Mammary epithelial cell (primary cell): ENCODE measurements at regions not wholly inside any gene's neighbourhood (a gene's known extent, or its start where the extent isn't known, plus 50 kb on each side); places are given as distances from the start of the nearest gene placed in this dataset.

Experiments
- EZH2 ChIP-seq: IDR thresholded peaks from 2 replicates; pipeline ENCODE4 v1.6.1; 2012; ENCODE audit warnings: low read length, inconsistent platforms, borderline replicate concordance
- TF ChIP-seq, protein P1 (sequence below), 2 donors: IDR thresholded peaks in 1 of 2; conservative IDR thresholded peaks in 1 of 2; 2 replicates each; pipeline ENCODE4 v1.5.1; 2011 to 2012; ENCODE audit warnings: inconsistent platforms in 2 of 2, low read length in 2 of 2, mild to moderate bottlenecking in 2 of 2, control low read depth in 1 of 2, low read depth in 1 of 2; ENCODE audit not compliant: insufficient read depth in 1 of 2; ENCODE audit errors: extremely low read depth in 1 of 2

DNA sequence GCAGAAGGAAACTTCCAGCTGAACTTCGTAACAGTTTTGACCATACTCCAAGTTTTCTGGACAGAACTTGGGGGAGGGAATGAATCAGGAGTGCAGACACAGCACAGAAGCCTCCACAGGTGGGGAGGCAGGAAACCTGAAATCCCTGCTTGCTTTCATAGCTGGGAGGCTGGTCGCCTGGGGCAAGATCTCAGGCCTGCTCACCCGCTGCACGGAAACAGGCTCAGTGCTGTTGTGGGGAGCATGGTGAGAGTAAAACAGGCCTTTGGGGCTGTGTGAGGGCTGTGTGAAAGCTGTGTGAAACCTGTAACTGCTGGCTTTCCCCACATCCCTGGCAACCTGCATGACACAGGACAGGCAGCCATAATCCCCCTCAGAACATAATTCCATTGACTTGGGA, 85.2 kb upstream of the UFL1 start:
- TF ChIP-seq, protein P1, sequence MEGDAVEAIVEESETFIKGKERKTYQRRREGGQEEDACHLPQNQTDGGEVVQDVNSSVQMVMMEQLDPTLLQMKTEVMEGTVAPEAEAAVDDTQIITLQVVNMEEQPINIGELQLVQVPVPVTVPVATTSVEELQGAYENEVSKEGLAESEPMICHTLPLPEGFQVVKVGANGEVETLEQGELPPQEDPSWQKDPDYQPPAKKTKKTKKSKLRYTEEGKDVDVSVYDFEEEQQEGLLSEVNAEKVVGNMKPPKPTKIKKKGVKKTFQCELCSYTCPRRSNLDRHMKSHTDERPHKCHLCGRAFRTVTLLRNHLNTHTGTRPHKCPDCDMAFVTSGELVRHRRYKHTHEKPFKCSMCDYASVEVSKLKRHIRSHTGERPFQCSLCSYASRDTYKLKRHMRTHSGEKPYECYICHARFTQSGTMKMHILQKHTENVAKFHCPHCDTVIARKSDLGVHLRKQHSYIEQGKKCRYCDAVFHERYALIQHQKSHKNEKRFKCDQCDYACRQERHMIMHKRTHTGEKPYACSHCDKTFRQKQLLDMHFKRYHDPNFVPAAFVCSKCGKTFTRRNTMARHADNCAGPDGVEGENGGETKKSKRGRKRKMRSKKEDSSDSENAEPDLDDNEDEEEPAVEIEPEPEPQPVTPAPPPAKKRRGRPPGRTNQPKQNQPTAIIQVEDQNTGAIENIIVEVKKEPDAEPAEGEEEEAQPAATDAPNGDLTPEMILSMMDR (conservative IDR thresholded peaks at IDR 0.05 in 1 of 2, IDR thresholded peaks at IDR 0.05 in 1 of 2; ENCODE audit: extremely low read depth in 1 of 2, insufficient read depth in 1 of 2, low read depth in 1 of 2, low read length in 2 of 2), result no peak
- no peak for TF ChIP-seq EZH2
